PC-9 (cell line): ENCODE measurements at regions not wholly inside any gene's neighbourhood (a gene's known extent, or its start where the extent isn't known, plus 50 kb on each side); places are given as distances from the start of the nearest gene placed in this dataset.

ENCODE experiments used
- EZH2 ChIP-seq: fragments of 200-600 bp; sonication (generic); IDR thresholded peaks from 2 replicates; pipeline ENCODE4 v1.8.0; 2017; ENCODE audit warnings: antibody characterized with exemption, low read depth
- TF ChIP-seq, protein P1 (sequence below): fragments of 200-600 bp; sonication (generic); conservative IDR thresholded peaks from 2 replicates; pipeline ENCODE4 v1.6.1; 2017; ENCODE audit warnings: mixed run types, antibody characterized with exemption, mild to moderate bottlenecking, moderate library complexity

DNA sequence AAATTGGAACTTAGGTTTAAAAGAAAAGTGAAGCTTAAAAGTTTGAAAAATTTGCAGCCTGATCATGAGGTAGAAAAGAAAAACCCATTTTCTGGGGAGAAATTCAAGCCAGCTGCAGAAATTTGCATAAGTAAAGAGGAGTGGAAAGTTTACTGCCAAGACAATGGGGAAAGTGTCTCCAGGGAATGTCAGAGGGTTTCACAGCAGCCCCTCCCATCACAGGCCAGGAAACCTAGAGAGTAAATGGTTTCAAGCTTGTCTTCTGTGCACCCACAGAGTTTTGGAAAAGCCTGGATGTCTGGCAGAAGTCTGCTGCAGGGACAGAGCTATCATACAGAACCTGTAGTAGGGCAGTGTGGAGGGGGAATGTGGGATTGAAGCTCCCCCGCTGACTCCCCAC lies 254.0 kb upstream of the FSIP2 start:
- TF ChIP-seq, protein P1, sequence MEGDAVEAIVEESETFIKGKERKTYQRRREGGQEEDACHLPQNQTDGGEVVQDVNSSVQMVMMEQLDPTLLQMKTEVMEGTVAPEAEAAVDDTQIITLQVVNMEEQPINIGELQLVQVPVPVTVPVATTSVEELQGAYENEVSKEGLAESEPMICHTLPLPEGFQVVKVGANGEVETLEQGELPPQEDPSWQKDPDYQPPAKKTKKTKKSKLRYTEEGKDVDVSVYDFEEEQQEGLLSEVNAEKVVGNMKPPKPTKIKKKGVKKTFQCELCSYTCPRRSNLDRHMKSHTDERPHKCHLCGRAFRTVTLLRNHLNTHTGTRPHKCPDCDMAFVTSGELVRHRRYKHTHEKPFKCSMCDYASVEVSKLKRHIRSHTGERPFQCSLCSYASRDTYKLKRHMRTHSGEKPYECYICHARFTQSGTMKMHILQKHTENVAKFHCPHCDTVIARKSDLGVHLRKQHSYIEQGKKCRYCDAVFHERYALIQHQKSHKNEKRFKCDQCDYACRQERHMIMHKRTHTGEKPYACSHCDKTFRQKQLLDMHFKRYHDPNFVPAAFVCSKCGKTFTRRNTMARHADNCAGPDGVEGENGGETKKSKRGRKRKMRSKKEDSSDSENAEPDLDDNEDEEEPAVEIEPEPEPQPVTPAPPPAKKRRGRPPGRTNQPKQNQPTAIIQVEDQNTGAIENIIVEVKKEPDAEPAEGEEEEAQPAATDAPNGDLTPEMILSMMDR = no peak
- no peak for TF ChIP-seq EZH2
